ENCODE measurements at regions not wholly inside any gene's neighbourhood (a gene's known extent, or its start where the extent isn't known, plus 50 kb on each side); places are given as distances from the start of the nearest gene placed in this dataset.

DNA sequence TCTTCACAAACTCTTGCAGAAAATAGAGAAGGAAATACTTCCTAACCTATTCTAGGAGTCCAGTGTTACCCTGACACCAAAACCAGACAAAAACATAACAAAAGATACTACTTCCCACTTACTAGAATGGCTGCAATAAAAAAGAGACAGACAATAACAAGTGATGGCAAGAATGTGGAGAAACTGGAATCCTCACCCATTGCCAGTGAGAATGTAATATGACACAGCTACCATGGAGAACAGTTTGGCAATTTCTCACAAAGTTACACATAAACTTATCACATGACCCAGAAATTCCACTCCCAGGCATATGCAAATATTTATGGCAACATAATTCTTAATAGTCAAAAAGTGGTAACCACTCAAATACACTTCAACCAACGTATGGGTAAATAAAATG is 209.8 kb upstream of the CTAGE1 start:
- Histone ChIP-seq H3K27me3 (no peaks in the 10 kb centered on the region), H3K4me1 (no peaks in the 10 kb centered on the region), H3K9me3 (no peaks in the 10 kb centered on the region), H3K27ac (no peak overlapping the region), H3K36me3 (no peaks in the 10 kb centered on the region), H3K4me3 (no peak overlapping the region)
- DNase-seq = no peak
- TF ChIP-seq, protein P1, sequence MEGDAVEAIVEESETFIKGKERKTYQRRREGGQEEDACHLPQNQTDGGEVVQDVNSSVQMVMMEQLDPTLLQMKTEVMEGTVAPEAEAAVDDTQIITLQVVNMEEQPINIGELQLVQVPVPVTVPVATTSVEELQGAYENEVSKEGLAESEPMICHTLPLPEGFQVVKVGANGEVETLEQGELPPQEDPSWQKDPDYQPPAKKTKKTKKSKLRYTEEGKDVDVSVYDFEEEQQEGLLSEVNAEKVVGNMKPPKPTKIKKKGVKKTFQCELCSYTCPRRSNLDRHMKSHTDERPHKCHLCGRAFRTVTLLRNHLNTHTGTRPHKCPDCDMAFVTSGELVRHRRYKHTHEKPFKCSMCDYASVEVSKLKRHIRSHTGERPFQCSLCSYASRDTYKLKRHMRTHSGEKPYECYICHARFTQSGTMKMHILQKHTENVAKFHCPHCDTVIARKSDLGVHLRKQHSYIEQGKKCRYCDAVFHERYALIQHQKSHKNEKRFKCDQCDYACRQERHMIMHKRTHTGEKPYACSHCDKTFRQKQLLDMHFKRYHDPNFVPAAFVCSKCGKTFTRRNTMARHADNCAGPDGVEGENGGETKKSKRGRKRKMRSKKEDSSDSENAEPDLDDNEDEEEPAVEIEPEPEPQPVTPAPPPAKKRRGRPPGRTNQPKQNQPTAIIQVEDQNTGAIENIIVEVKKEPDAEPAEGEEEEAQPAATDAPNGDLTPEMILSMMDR (IDR thresholded peaks at IDR 0.05) = no peak
- TF ChIP-seq POLR2A (IDR thresholded peaks at IDR 0.05) = no peak

DNA sequence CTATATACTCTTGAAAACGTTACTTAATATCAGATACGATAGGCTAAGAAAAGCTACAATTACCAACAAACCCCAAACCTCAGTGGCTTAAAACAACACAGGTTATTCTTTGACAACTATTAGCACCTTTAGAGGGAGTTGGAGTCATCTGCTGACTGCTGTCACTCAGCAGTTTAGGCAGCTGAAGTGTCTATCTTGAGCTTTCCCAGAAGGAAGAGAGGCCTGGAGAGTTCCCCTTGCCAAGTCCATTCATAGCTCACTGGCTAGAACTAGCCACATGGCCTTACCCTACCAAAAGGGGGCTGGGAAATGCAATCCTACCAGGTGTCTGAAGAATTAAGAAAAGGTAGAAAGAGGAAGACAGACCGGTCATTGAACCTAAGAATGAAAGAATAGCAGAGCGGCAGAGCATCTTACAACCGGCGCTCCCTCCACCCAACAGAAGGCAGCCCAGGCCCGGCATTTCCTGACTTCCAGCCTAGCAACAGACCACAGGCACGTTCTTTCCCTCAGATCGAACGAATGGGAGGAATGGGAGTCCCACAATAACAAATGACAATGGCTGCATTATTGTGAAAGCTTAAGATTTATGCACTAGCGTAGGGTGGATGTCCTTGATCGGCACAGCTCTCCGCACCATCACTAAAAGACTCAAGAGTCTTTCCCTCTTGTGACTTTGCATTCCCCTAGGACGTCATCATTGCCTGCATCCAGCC is 211.2 kb upstream of the CTAGE1 start:
- Histone ChIP-seq H3K9me3 (no peaks in the 10 kb centered on the region), H3K4me3 (no peak overlapping the region), H3K4me1 (no peaks in the 10 kb centered on the region), H3K36me3 (no peaks in the 10 kb centered on the region), H3K27me3 (no peaks in the 10 kb centered on the region), H3K27ac (no peak overlapping the region)
- TF ChIP-seq, protein P1 (IDR thresholded peaks at IDR 0.05) = no peak
- TF ChIP-seq POLR2A (IDR thresholded peaks at IDR 0.05) = no peak
- no peak for DNase-seq

GRCh38 chr18:22630980-22631379 is 213.3 kb upstream of the CTAGE1 start:
- Histone ChIP-seq H3K4me1 (no peaks in the 10 kb centered on the region), H3K9me3 (no peaks in the 10 kb centered on the region), H3K27me3 (no peaks in the 10 kb centered on the region), H3K4me3 (no peak overlapping the region), H3K27ac (no peak overlapping the region), H3K36me3 (no peaks in the 10 kb centered on the region)
- TF ChIP-seq, protein P1 (IDR thresholded peaks at IDR 0.05) = no peak
- TF ChIP-seq POLR2A (IDR thresholded peaks at IDR 0.05) = no peak
- DNase-seq = no peak

- Histone ChIP-seq H3K9me3 (no peaks in the 10 kb centered on the region), H3K27ac (no peak overlapping the region), H3K36me3 (no peaks in the 10 kb centered on the region), H3K27me3 (no peaks in the 10 kb centered on the region), H3K4me3 (no peak overlapping the region), H3K4me1 (no peaks in the 10 kb centered on the region)
- TF ChIP-seq, protein P1 (IDR thresholded peaks at IDR 0.05) = no peak
- no peak for TF ChIP-seq POLR2A (IDR thresholded peaks at IDR 0.05)
- no peak for DNase-seq
Measured at GRCh38 chr18:22632191-22632590, 214.5 kb upstream of the CTAGE1 start.

DNA sequence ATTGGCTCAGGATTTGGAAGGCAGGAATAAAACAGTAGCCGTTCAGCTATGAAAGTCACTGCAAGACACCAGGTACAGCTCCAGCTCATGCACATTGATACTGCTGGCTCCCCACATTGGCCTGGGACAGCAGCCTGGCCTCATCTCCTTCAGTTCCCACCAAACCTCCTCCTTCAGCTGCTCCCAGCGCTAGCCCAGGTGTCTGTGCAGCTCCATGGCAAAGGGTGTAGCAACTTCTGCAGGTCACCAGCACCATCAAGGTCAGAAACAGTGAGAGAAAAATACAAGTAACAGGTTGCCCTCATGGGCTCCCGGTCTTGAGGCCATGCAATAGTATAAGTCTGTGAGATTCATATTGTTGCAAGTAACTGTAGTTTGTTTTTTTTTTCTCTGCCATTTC is 216.7 kb upstream of the CTAGE1 start:
- Histone ChIP-seq H3K27me3 (no peaks in the 10 kb centered on the region), H3K36me3 (no peaks in the 10 kb centered on the region), H3K4me1 (no peaks in the 10 kb centered on the region), H3K27ac (no peak overlapping the region), H3K9me3 (no peaks in the 10 kb centered on the region), H3K4me3 (no peak overlapping the region)
- no peak for DNase-seq
- TF ChIP-seq POLR2A (IDR thresholded peaks at IDR 0.05) = no peak
- TF ChIP-seq, protein P1 (IDR thresholded peaks at IDR 0.05) = no peak

DNA sequence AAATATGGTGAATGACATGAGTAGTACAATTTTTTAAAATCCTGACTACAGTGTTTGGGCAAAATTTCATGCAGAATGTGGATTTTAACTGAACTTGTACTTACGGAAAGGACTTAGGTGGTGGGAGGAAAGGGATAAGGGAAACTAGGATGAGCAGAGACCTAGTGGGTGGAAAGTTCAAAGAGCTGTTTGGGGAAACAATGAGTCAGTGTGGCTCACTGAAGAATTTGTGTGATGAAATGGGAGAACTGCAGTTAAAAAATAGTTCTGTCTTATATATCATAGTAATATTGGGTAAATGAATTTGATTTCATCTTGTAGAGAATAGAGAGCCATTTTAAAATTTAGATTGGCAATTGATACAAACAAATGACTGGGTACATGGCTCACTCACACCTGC is 220.1 kb upstream of the CTAGE1 start:
- no peak for DNase-seq
- no peak overlapping the region for H3K27ac ChIP-seq
- H3K4me3 ChIP-seq = no peak overlapping the region
- H3K9me3 ChIP-seq = no peaks in the 10 kb centered on the region
- H3K36me3 ChIP-seq = no peaks in the 10 kb centered on the region
- TF ChIP-seq POLR2A (IDR thresholded peaks at IDR 0.05) = no peak
- TF ChIP-seq, protein P1 (IDR thresholded peaks at IDR 0.05) = no peak
- no peaks in the 10 kb centered on the region for H3K4me1 ChIP-seq
- no peaks in the 10 kb centered on the region for H3K27me3 ChIP-seq

All from Peyer's patch (tissue), 4 donors.